ENCODE measurements at regions not wholly inside any gene's neighbourhood (a gene's known extent, or its start where the extent isn't known, plus 50 kb on each side); places are given as distances from the start of the nearest gene placed in this dataset.

DNA sequence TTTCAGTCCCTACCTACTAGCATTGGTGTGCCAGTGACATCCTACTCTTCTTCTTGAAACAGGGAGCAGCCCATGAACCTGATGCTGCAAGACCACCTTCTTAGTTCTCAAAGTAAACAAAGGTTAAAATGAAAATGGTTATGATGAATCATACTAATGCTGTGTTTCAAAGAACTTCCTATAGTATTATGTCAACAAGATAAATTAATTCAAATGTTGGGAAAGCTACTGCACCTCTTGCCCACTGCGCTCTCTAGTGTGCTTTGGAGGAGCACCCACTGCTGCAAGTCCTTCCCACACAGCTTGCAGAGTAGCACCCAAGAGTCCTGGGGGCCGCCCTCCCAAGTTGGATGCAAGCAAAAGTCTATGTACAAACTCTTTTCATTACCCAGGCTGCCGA, 81.1 kb downstream of the CD200R1L start:
- H3K9me2 ChIP-seq (ENCODE audit: insufficient read depth, low read length), result 0 out of 2 replicates have a peak, but pooled peaks cover 3% of the 10 kb centered on the region
- H3K4me3 ChIP-seq (ENCODE audit: low read depth, low read length, poor library complexity, severe bottlenecking), result no peak overlapping the region
- intact Hi-C loops (cut with micrococcal nuclease; ENCODE audit: unreplicated experiment), result no loop called here
- H4K20me1 ChIP-seq (ENCODE audit: insufficient read depth, low read length), result no peaks in the 10 kb centered on the region
- no peak for DNase-seq (ENCODE audit: low spot score)
- no peak overlapping the region for H2AFZ ChIP-seq (ENCODE audit: low read length)
- H3K79me2 ChIP-seq (ENCODE audit: insufficient read depth, low read depth, low read length), result no peaks in the 10 kb centered on the region
- H3K36me3 ChIP-seq (ENCODE audit: insufficient read depth, low read length), result no peaks in the 10 kb centered on the region
- ChIA-PET CTCF (ENCODE audit: unreplicated experiment) (no interaction called here), POLR2A (interaction anchor here (1.0 to 1.3 kb wide), 2 partner anchors 14 to 38 kb away, joined by 3 read pairs; no protein-coding TSS in a partner anchor)
- H3K27ac ChIP-seq (ENCODE audit: low read depth, low read length, poor library complexity, severe bottlenecking), result no peak overlapping the region
- H3K4me2 ChIP-seq (ENCODE audit: low read length), result no peak overlapping the region
- no TSS peak for BruUV-seq (replicated peaks)
- TF ChIP-seq, protein P1, sequence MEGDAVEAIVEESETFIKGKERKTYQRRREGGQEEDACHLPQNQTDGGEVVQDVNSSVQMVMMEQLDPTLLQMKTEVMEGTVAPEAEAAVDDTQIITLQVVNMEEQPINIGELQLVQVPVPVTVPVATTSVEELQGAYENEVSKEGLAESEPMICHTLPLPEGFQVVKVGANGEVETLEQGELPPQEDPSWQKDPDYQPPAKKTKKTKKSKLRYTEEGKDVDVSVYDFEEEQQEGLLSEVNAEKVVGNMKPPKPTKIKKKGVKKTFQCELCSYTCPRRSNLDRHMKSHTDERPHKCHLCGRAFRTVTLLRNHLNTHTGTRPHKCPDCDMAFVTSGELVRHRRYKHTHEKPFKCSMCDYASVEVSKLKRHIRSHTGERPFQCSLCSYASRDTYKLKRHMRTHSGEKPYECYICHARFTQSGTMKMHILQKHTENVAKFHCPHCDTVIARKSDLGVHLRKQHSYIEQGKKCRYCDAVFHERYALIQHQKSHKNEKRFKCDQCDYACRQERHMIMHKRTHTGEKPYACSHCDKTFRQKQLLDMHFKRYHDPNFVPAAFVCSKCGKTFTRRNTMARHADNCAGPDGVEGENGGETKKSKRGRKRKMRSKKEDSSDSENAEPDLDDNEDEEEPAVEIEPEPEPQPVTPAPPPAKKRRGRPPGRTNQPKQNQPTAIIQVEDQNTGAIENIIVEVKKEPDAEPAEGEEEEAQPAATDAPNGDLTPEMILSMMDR (conservative IDR thresholded peaks at IDR 0.05; ENCODE audit: low read length), result no peak
- no peak for TF ChIP-seq EZH2phosphoT487 (IDR thresholded peaks at IDR 0.05; ENCODE audit: borderline replicate concordance, low read depth, low read length)
- no peaks in the 10 kb centered on the region for H3K9me3 ChIP-seq (ENCODE audit: low read length)
- no peaks in the 10 kb centered on the region for H3K4me1 ChIP-seq (ENCODE audit: insufficient read depth, low read length, poor library complexity, severe bottlenecking)

DNA sequence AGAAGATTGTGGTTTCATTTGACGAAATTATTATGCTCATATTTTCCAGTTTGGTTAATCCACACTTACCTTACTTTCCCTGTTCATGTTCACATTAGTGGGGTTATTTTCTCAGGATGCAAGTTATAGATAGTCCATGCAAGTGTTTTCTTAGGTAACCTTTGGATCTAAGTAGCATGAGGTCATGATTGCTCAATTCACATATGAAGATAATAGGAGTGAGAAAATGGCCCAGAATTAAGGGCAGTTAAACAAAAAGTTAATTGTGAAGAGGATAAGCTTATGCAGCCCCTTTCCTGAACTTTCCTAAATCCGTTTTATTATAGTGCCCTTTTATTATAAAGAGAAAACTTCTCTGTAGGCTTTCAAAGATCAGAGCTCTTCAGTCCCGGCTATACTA, 83.4 kb downstream of the CD200R1L start:
- BruUV-seq (replicated peaks), result no TSS peak
- CTCF ChIA-PET (ENCODE audit: unreplicated experiment), result no interaction called here
- no peak overlapping the region for H3K4me3 ChIP-seq (ENCODE audit: low read depth, low read length, poor library complexity, severe bottlenecking)
- no peaks in the 10 kb centered on the region for H3K36me3 ChIP-seq (ENCODE audit: insufficient read depth, low read length)
- no peaks in the 10 kb centered on the region for H3K79me2 ChIP-seq (ENCODE audit: insufficient read depth, low read depth, low read length)
- no peak for TF ChIP-seq EZH2phosphoT487 (IDR thresholded peaks at IDR 0.05; ENCODE audit: borderline replicate concordance, low read depth, low read length)
- TF ChIP-seq, protein P1 (conservative IDR thresholded peaks at IDR 0.05; ENCODE audit: low read length), result no peak
- intact Hi-C loops (cut with micrococcal nuclease; ENCODE audit: unreplicated experiment), result no loop called here
- H3K4me2 ChIP-seq (ENCODE audit: low read length), result no peak overlapping the region
- no peak for DNase-seq (ENCODE audit: low spot score)
- H4K20me1 ChIP-seq (ENCODE audit: insufficient read depth, low read length), result no peaks in the 10 kb centered on the region
- no peaks in the 10 kb centered on the region for H3K4me1 ChIP-seq (ENCODE audit: insufficient read depth, low read length, poor library complexity, severe bottlenecking)
- no peak overlapping the region for H3K27ac ChIP-seq (ENCODE audit: low read depth, low read length, poor library complexity, severe bottlenecking)
- POLR2A ChIA-PET, result no interaction called here
- H3K9me2 ChIP-seq (ENCODE audit: insufficient read depth, low read length), result no peaks in the 10 kb centered on the region
- H3K9me3 ChIP-seq (ENCODE audit: low read length), result no peaks in the 10 kb centered on the region
- no peak overlapping the region for H2AFZ ChIP-seq (ENCODE audit: low read length)

DNA sequence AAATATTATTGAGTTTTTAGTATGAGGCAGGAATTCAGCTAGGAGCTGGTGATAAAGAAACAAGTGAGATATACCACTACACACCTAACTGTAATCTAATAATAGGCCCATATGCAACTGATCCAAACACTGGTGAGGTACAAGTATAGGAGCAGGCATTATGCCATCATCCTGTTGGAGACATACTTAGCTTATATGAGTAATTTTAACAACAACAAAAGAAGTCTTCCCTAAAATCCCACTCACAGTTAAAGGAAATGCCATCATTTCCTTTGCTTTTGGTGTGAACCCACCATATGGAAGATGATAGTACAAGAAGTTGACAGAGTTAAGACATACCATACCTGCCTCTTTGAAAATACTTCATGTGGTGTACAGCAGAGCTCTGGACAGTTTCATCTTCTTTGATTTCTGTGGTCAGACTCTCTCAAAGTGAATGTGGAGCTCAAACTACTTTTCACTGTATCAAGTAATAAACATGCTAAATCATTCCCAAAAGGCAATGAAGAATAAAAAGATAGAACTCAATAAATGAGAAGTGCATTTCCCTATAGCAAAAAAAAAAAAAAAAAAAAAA, 85.5 kb downstream of the CD200R1L start:
- Histone ChIP-seq H3K36me3 (ENCODE audit: insufficient read depth, low read length) (no peaks in the 10 kb centered on the region), H3K4me1 (ENCODE audit: insufficient read depth, low read length, poor library complexity, severe bottlenecking) (no peaks in the 10 kb centered on the region), H3K9me3 (ENCODE audit: low read length) (peaks cover 15% of the 10 kb centered on the region; the same call in 1 of the 2 replicates), H2AFZ (ENCODE audit: low read length) (no peak overlapping the region), H3K4me3 (ENCODE audit: low read depth, low read length, poor library complexity, severe bottlenecking) (no peak overlapping the region), H3K9me2 (ENCODE audit: insufficient read depth, low read length) (no peaks in the 10 kb centered on the region), H3K79me2 (ENCODE audit: insufficient read depth, low read depth, low read length) (no peaks in the 10 kb centered on the region), H3K4me2 (ENCODE audit: low read length) (no peak overlapping the region), H3K27ac (ENCODE audit: low read depth, low read length, poor library complexity, severe bottlenecking) (no peak overlapping the region), H4K20me1 (ENCODE audit: insufficient read depth, low read length) (no peaks in the 10 kb centered on the region)
- DNase-seq (ENCODE audit: low spot score), result no peak
- TF ChIP-seq EZH2phosphoT487 (IDR thresholded peaks at IDR 0.05; ENCODE audit: borderline replicate concordance, low read depth, low read length), result no peak
- TF ChIP-seq, protein P1 (conservative IDR thresholded peaks at IDR 0.05; ENCODE audit: low read length), result no peak
- no TSS peak for BruUV-seq (replicated peaks)
- ChIA-PET CTCF (ENCODE audit: unreplicated experiment) (no interaction called here), POLR2A (interaction anchor here (0.6 to 3.7 kb wide), 8 partner anchors 12 to 231 kb away, joined by 3 to 29 read pairs (median 4); partner anchors contain the start of gene GTPBP8)
- intact Hi-C loops (cut with micrococcal nuclease; ENCODE audit: unreplicated experiment), result no loop called here
